ENCODE measurements at regions not wholly inside any gene's neighbourhood (a gene's known extent, or its start where the extent isn't known, plus 50 kb on each side); places are given as distances from the start of the nearest gene placed in this dataset.

DNA sequence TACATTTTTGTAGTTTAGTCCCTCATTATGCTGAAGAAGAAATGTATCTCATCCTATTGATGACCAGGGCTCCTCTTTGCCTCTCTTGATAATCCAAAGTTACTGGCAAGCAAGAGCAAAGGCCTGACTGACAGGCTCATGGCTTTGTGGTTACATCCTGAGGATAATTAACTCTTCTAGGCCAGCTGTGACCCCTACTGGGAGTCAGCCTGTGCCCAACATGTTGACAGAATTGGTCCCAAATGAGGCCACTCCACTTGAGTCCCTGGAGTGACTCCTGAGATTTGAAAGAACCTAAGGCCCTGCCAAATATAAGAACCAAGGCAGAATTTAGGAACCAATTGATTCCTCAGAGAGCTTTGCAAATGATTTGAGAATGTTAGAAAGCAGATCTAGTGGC, 973.8 kb upstream of the CELF4 start:
- TF ChIP-seq FOXP2 (optimal IDR thresholded peaks at IDR 0.05; ENCODE audit: borderline replicate concordance, extremely low read depth, extremely low read length, insufficient read depth) (no peak), POLR2AphosphoS5 (IDR thresholded peaks at IDR 0.05; ENCODE audit: low read depth, low read length) (no peak), SIN3A (IDR thresholded peaks at IDR 0.05; ENCODE audit: borderline replicate concordance, insufficient read depth, low read length) (no peak), TAF1 (IDR thresholded peaks at IDR 0.05; ENCODE audit: borderline replicate concordance, insufficient read depth, low read length) (no peak)
- TF ChIP-seq, protein P1, sequence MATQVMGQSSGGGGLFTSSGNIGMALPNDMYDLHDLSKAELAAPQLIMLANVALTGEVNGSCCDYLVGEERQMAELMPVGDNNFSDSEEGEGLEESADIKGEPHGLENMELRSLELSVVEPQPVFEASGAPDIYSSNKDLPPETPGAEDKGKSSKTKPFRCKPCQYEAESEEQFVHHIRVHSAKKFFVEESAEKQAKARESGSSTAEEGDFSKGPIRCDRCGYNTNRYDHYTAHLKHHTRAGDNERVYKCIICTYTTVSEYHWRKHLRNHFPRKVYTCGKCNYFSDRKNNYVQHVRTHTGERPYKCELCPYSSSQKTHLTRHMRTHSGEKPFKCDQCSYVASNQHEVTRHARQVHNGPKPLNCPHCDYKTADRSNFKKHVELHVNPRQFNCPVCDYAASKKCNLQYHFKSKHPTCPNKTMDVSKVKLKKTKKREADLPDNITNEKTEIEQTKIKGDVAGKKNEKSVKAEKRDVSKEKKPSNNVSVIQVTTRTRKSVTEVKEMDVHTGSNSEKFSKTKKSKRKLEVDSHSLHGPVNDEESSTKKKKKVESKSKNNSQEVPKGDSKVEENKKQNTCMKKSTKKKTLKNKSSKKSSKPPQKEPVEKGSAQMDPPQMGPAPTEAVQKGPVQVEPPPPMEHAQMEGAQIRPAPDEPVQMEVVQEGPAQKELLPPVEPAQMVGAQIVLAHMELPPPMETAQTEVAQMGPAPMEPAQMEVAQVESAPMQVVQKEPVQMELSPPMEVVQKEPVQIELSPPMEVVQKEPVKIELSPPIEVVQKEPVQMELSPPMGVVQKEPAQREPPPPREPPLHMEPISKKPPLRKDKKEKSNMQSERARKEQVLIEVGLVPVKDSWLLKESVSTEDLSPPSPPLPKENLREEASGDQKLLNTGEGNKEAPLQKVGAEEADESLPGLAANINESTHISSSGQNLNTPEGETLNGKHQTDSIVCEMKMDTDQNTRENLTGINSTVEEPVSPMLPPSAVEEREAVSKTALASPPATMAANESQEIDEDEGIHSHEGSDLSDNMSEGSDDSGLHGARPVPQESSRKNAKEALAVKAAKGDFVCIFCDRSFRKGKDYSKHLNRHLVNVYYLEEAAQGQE (IDR thresholded peaks at IDR 0.05; ENCODE audit: insufficient read depth in 1 of 2, low read depth in 2 of 2, low read length in 2 of 2) = no peak

DNA sequence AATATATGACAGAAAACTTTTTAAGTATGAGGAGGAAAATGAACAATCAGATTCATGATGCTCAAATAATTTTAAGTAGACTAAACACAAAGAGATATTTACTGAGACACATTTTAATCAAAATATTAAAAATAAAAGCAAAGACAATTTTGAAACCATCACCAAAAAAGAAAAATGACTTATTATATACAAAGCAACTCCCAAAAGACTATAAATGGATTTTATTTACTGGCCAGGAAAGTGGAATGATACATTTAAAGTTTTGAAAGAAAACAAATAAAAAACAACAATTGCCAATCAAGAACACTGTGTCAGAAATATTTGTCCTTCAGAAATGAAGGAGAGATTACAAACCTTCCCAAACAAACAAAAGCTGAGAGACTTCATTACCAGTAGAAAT, 968.5 kb upstream of the CELF4 start:
- TF ChIP-seq FOXP2 (optimal IDR thresholded peaks at IDR 0.05; ENCODE audit: borderline replicate concordance, extremely low read depth, extremely low read length, insufficient read depth) (no peak), TAF1 (IDR thresholded peaks at IDR 0.05; ENCODE audit: borderline replicate concordance, insufficient read depth, low read length) (no peak), SIN3A (IDR thresholded peaks at IDR 0.05; ENCODE audit: borderline replicate concordance, insufficient read depth, low read length) (no peak), POLR2AphosphoS5 (IDR thresholded peaks at IDR 0.05; ENCODE audit: low read depth, low read length) (no peak)
- TF ChIP-seq, protein P1 (IDR thresholded peaks at IDR 0.05; ENCODE audit: insufficient read depth in 1 of 2, low read depth in 2 of 2, low read length in 2 of 2) = no peak

- TF ChIP-seq FOXP2 (optimal IDR thresholded peaks at IDR 0.05; ENCODE audit: borderline replicate concordance, extremely low read depth, extremely low read length, insufficient read depth) = no peak
- no peak for TF ChIP-seq SIN3A (IDR thresholded peaks at IDR 0.05; ENCODE audit: borderline replicate concordance, insufficient read depth, low read length)
- TF ChIP-seq, protein P1 (IDR thresholded peaks at IDR 0.05; ENCODE audit: insufficient read depth in 1 of 2, low read depth in 2 of 2, low read length in 2 of 2) = no peak
- TF ChIP-seq POLR2AphosphoS5 (IDR thresholded peaks at IDR 0.05; ENCODE audit: low read depth, low read length) = no peak
- TF ChIP-seq TAF1 (IDR thresholded peaks at IDR 0.05; ENCODE audit: borderline replicate concordance, insufficient read depth, low read length) = no peak
These were observed 961.3 kb upstream of the CELF4 start for GRCh38 chr18:38526922-38527321.

- TF ChIP-seq TAF1 (IDR thresholded peaks at IDR 0.05; ENCODE audit: borderline replicate concordance, insufficient read depth, low read length) (no peak), SIN3A (IDR thresholded peaks at IDR 0.05; ENCODE audit: borderline replicate concordance, insufficient read depth, low read length) (no peak), FOXP2 (optimal IDR thresholded peaks at IDR 0.05; ENCODE audit: borderline replicate concordance, extremely low read depth, extremely low read length, insufficient read depth) (no peak), POLR2AphosphoS5 (IDR thresholded peaks at IDR 0.05; ENCODE audit: low read depth, low read length) (no peak)
- TF ChIP-seq, protein P1 (IDR thresholded peaks at IDR 0.05; ENCODE audit: insufficient read depth in 1 of 2, low read depth in 2 of 2, low read length in 2 of 2) = no peak
These were observed 959.4 kb upstream of the CELF4 start for GRCh38 chr18:38525039-38525438.

- TF ChIP-seq FOXP2 (optimal IDR thresholded peaks at IDR 0.05; ENCODE audit: borderline replicate concordance, extremely low read depth, extremely low read length, insufficient read depth) (no peak), POLR2AphosphoS5 (IDR thresholded peaks at IDR 0.05; ENCODE audit: low read depth, low read length) (no peak), TAF1 (IDR thresholded peaks at IDR 0.05; ENCODE audit: borderline replicate concordance, insufficient read depth, low read length) (no peak), SIN3A (IDR thresholded peaks at IDR 0.05; ENCODE audit: borderline replicate concordance, insufficient read depth, low read length) (no peak)
- TF ChIP-seq, protein P1 (IDR thresholded peaks at IDR 0.05; ENCODE audit: insufficient read depth in 1 of 2, low read depth in 2 of 2, low read length in 2 of 2) = no peak
These were observed 955.2 kb upstream of the CELF4 start for GRCh38 chr18:38520786-38521185.

All from PFSK-1 (cell line).